Pulmonary artery endothelial cell (primary cell): ENCODE measurements at regions not wholly inside any gene's neighbourhood (a gene's known extent, or its start where the extent isn't known, plus 50 kb on each side); places are given as distances from the start of the nearest gene placed in this dataset.

Experiments used
- DNase-seq: peaks from one replicate; pipeline ENCODE4 v3.0.0-alpha.2; 2011; ENCODE audit warnings: low read depth, low spot score

GRCh38 chr6:164121527-164121926 is 707.0 kb downstream of the QKI start:
- DNase-seq, result no peak

DNA sequence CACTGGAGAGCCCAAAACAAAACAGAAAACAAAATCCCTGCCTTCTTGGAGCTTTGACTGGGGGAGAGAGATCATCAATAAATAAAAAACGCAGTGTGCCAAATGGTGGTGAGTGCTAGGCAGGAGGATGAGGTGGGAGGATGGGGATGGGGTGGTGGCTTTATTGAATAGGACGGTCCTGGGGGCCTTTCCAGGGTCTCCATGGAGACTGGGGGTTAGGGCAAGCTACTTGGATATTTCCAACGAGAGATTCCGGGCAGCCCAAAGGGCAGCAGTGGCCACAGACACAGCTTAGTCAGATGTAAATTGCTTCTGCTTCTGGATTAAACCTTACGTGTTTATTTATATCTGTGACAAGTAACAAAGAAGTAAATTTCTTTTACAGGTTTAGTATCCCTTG is 700.1 kb downstream of the QKI start:
- DNase-seq, result no peak

- DNase-seq, result no peak
These were observed 699.5 kb downstream of the QKI start for GRCh38 chr6:164114051-164114450.

DNA sequence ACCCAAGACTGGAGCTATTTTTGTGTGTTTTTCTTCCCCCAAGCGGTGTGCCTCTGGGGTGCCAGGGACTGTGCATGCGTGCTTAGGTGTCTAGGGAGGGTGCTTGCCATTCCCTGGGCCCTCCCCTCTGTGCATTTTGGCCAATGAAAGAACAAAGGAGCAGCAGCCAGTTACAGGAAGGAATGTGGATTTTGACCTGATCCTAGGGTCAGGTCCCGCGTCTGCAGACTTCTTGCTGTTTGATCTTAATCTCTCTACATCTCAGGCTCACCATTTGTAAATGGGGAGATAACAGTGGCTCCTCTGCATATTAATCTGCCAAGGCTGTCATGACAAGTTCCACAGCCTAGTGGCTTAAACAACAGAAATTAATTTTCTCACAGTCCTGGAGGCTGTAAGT is 699.1 kb downstream of the QKI start:
- DNase-seq, result no peak

- no peak for DNase-seq
These were observed 695.2 kb downstream of the QKI start for GRCh38 chr6:164109770-164110140.

- DNase-seq, result no peak
These were observed 694.6 kb downstream of the QKI start for GRCh38 chr6:164108869-164109769.

- no peak for DNase-seq
These were observed 693.6 kb downstream of the QKI start for GRCh38 chr6:164108092-164108491.

DNA sequence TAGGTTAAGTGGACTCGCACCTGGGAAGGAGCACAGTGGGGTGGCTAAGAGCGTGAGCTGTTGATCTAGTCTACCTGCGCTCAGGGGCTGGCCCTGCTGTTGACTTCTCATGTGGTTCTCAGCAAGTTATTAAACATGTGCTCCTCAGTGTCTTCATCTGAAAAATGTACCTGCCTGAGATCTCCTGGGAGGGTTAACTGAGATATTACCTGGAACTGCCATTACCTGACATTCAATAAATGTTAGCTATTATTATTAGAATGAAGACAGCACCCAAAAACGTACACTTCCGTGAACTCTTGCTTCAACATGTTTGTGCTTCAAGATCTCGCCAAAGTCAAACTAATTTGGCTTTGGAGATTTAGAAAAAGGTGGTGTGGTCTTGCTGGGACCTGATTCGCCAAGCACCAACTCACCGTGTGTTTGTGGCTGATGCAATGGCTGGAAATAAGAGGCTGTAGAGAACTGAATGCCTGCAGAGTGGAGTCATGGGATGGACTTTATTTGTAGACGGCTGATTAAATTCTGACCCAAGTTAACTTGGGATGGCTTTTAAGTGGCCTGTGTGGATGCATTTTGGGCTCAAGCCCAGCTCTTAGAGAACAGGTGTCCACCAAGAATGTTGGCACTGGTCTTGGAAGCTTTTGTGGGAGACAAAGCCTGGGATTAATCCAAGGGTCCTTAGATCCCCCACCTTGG is 692.9 kb downstream of the QKI start:
- no peak for DNase-seq

DNA sequence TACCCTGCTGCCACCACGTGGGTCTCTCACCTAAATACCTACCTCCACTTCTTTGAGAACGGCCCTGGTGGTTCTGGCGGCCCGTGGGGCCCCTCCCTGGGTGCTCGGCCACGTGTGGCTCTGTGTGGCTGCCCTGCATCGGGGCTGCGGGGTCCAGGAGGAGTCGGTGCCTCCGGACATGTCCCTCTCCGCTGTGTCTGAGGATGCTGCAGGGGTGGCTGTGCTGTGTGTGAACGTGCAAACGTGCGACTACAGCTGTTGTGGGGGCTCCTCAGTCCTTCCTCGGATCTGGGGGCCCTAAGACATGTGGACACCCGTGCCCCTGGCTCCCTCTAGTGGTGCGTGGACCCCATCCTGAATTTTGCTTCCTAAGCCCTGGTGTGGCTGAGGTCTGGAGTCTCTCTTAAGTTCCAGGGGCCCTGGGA is 691.8 kb downstream of the QKI start:
- no peak for DNase-seq

- no peak for DNase-seq
These were observed 691.2 kb downstream of the QKI start for GRCh38 chr6:164105705-164106104.

DNA sequence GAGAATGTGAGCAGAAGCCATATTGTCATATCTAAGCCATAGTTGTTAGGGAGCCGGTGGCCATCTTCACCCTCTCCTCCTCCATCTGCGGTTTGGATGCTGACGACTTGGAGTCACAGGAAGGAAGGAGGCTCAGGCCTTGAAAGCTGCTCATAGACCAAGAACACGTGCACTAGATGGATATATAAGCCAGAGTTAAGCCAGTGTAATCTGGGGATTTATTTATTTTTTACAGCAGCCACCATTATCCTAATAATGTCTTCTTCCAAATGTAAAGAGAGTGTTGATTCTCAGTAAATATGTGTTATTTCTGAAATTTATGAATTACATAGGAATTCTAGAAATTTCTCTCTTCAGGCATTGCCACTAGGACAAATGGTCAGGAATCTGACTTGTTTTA is 689.9 kb downstream of the QKI start:
- no peak for DNase-seq

DNA sequence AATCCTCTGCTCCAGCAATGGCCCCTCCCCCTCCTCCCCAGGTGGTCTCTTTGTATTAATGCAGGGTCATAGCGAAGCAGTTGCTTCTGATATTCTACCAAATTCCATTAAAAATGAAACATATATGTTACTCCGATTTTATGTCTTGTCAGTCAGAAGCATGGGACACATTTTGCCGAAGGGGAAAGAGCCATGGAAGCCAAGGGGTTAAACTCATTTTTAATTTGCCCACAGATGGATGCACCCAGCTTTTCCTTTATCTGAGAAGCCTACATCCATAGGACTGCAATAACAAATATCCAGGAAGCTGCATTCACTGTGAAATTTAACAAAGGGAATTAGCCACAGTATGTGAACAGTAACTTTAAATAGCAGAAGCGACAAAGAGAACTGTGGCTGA is 688.2 kb downstream of the QKI start:
- no peak for DNase-seq

DNA sequence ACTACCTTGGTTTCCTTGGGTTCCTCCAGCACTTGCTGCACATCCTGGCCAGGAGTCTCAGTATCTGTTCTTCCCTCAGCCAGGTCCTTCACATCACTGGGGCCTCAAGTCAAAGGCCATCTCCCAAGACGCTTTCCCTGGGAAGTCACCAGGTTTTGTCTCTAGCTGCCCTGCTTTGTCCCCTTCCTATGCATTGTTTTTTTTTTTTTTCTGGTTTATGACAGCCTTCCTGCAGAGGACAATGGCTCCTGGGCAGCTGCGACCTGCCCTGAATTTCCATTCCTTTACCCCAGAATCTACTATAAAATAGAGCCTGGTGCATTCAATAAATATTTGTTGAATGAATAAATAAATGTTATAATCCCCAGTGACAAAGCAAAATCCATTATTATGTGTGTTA is 687.3 kb downstream of the QKI start:
- no peak for DNase-seq

GRCh38 chr6:164099269-164099865 is 684.8 kb downstream of the QKI start:
- DNase-seq, result no peak

DNA sequence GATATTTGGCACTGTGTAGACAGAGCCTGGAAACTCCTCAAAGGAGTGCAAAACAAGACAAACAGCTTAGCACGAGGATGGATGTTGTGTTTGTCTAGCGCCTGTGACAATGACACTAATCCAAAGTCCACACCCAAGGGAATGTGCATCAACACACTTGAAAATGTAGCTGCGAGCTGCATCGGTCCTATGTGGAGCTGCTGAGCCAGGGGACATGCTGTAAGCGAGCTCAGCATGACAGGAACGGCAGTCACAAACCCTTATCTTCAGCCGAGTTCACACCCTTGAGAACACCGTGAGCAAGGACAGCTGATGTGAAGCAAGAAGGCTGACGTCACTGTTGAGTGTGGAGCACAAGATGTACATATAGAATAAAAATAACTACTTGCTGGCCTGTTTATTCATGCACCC is 684.3 kb downstream of the QKI start:
- DNase-seq, result no peak

DNA sequence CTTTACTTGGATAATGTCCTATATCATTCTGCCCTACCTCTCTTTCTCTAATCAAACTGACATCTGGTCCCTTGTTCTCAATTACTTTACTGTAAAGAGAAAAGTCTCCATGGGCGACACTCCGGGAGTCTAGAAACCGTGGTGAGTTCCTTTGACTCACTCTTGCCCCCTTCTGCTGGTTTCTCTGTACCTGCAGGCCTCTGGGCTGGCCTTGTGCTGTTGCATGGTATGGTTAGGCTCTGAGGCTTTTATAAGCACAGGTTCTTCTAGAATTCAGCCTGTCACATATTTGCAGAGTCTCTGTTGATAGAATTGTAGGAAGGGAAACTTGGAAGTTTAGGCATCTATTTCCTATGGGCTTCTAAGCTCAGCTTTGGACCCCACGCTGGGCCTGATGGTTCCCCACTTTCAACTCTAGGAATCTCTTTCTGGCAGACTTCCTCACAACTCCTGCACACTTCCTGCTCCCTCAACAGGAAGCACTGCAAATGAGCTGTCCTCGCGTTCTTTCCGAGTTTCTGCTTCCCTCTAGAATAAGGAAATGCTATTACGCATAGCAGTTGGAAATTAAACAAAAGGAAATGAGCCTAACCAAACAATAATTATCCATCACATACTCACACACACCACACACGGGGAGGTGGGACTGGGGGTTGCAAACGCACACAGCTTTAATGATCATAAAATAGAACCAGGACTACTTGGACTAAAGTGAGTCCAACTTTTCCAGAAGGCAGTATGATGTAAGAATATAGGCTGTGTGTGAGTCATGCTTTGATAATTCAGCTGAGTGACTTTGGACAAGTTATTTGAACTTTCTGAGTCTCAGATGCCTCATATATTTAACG is 683.3 kb downstream of the QKI start:
- DNase-seq, result peak; percentile 62

DNA sequence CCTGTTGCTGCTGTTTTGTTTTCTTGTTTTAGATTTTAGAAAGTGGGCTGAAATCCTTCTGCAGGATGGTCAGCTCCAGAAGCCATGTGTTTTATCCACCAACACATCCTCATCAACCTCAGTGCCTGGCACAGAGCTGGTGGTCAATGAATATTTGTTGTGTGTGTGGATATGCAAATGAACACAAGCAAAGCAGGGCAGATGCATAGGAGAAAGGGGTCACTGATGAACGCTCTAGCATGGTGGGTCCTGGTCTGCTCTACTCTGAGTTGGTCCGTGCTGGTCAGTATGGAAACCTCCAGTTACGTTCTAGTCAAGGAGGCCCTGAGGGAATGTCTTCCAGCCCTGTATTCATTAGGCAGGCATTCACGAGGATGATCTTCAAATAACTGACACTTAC is 682.5 kb downstream of the QKI start:
- DNase-seq, result no peak

GRCh38 chr6:164095056-164095455 is 680.5 kb downstream of the QKI start:
- DNase-seq, result no peak

- no peak for DNase-seq
These were observed 673.4 kb downstream of the QKI start for GRCh38 chr6:164087870-164088269.

GRCh38 chr6:164087211-164087610 is 672.7 kb downstream of the QKI start:
- no peak for DNase-seq

GRCh38 chr6:164086076-164086887 is 671.8 kb downstream of the QKI start:
- DNase-seq, result no peak
